BE2C (cell line): ENCODE measurements at regions not wholly inside any gene's neighbourhood (a gene's known extent, or its start where the extent isn't known, plus 50 kb on each side); places are given as distances from the start of the nearest gene placed in this dataset.

Experiments
- DNase-seq: peaks from one replicate; pipeline ENCODE4 v3.0.0-alpha.2; 2020
- H3K27me3 ChIP-seq: fragments of 250-450 bp; sonication (Bioruptor Pico); 2 replicates; pipeline ENCODE4 v1.5.1; 2020; ENCODE audit warnings: mild to moderate bottlenecking
- H3K36me3 ChIP-seq: fragments of 250-450 bp; sonication (Bioruptor Pico); 2 replicates; pipeline ENCODE4 v1.5.1; 2020; ENCODE audit warnings: mild to moderate bottlenecking
- H3K4me1 ChIP-seq: fragments of 250-450 bp; sonication (Bioruptor Pico); 2 replicates; pipeline ENCODE4 v1.5.1; 2020
- H3K4me3 ChIP-seq: 2 replicates; pipeline ENCODE4 v1.5.1; 2011; ENCODE audit warnings: low read depth, low read length
- H3K9me3 ChIP-seq: fragments of 250-450 bp; sonication (Bioruptor Pico); 2 replicates; pipeline ENCODE4 v1.5.1; 2020
- TF ChIP-seq, protein P1 (sequence below): IDR thresholded peaks from 2 replicates; pipeline ENCODE4 v1.5.1; 2012; ENCODE audit warnings: mild to moderate bottlenecking, low read depth, low read length

DNA sequence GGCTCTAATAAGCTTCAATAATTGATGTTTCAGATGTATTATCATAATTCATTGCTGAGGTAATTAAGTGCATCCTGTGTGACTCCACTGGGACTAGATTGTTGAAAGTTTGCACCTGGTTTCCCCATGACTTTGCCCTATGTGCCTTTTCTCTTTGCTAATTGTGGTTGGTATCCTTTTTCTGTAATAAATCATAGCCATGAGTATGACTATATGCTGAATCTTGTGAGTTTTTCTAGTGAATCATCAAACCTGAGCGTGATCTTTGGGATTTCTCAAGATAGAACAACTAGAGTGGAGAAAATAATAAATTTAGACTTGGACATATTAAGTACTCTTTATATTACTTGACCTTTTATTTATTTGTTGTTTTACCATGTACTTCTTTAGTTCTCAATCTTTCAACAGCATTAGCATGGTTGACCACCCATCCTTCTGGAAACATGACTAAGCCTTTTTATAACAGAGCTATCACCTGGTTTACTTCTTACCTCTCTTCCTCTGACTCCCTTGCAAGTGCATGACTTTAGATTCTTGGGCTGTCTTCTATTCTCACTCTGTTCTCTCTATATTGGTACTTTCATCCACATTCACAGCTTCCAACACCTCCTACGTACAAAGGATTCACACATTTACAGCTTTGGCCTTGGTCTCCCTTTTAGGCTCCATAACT is 239.6 kb upstream of the TAS2R1 start:
- H3K9me3 ChIP-seq = no peaks in the 10 kb centered on the region; the same call in 1 of the 2 replicates
- no peaks in the 10 kb centered on the region for H3K27me3 ChIP-seq
- H3K36me3 ChIP-seq = no peaks in the 10 kb centered on the region
- peaks cover 5% of the 10 kb centered on the region for H3K4me1 ChIP-seq
- TF ChIP-seq, protein P1, sequence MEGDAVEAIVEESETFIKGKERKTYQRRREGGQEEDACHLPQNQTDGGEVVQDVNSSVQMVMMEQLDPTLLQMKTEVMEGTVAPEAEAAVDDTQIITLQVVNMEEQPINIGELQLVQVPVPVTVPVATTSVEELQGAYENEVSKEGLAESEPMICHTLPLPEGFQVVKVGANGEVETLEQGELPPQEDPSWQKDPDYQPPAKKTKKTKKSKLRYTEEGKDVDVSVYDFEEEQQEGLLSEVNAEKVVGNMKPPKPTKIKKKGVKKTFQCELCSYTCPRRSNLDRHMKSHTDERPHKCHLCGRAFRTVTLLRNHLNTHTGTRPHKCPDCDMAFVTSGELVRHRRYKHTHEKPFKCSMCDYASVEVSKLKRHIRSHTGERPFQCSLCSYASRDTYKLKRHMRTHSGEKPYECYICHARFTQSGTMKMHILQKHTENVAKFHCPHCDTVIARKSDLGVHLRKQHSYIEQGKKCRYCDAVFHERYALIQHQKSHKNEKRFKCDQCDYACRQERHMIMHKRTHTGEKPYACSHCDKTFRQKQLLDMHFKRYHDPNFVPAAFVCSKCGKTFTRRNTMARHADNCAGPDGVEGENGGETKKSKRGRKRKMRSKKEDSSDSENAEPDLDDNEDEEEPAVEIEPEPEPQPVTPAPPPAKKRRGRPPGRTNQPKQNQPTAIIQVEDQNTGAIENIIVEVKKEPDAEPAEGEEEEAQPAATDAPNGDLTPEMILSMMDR = no peak
- no peak for DNase-seq
- H3K4me3 ChIP-seq = no peak overlapping the region

DNA sequence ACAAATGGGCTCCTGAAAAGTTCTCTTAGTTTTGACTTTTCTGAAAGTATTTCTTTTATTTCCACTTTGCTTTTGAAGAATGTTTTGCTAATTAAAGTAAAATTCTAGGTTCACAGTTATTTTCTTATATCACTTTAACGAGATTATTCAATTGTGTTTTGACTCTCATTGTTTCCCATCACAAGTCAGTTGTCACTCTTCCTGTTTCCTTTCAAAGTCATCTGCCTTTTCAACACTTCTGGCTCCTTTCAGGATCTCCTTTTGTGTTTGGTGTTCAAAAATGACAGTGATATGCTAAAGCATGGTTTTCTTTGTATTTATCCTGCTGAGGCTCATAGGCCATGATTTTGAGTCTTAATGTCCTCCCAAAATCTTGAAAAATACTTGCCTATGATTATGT is 235.4 kb upstream of the TAS2R1 start:
- no peaks in the 10 kb centered on the region for H3K36me3 ChIP-seq
- H3K4me3 ChIP-seq = no peak overlapping the region
- no peaks in the 10 kb centered on the region for H3K27me3 ChIP-seq
- H3K4me1 ChIP-seq = peaks cover 17% of the 10 kb centered on the region
- no peak for DNase-seq
- TF ChIP-seq, protein P1 = no peak
- H3K9me3 ChIP-seq = no peaks in the 10 kb centered on the region; the same call in 1 of the 2 replicates

DNA sequence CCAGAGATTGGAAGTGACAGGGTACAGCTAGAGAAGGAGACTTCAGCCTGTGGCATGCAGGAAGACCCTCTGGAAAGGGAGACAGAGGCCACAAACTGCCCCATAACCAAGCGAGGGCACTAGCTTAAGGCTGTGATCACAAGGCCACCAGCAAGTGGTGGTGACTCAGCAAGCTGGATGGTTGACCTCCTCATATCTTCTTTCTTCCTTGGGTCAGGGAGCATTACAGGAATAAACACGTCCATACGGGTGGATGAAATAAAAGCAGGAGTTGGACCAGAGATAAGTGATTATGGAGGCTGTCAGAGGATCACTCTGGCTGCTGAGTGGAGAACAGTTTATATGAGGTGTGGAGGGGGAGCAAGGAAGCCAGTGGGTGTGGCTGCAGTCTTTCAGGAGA is 234.6 kb upstream of the TAS2R1 start:
- no peaks in the 10 kb centered on the region for H3K36me3 ChIP-seq
- no peaks in the 10 kb centered on the region for H3K27me3 ChIP-seq
- TF ChIP-seq, protein P1 = no peak
- peaks cover 17% of the 10 kb centered on the region for H3K4me1 ChIP-seq
- no peak for DNase-seq
- H3K9me3 ChIP-seq = no peaks in the 10 kb centered on the region; the same call in 1 of the 2 replicates
- no peak overlapping the region for H3K4me3 ChIP-seq

DNA sequence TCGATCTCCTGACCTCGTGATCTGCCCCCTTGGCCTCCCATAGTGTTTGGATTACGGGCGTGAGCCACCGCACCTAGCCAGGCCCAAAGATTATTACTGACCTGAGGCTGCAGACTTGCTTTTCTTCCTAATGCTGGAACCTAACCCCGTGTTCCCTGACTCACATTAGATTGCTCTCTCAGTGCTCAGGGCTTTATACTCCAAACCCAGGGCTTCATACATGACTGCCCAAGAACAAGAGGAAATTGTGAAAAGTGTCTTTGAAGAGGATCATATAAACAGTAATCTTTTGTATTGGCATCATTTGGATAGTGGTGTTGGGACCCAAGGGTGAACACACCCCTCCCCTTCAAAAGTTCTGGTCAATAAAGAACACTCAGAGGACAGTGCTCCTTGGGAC is 233.3 kb upstream of the TAS2R1 start:
- TF ChIP-seq, protein P1 = no peak
- no peaks in the 10 kb centered on the region for H3K27me3 ChIP-seq
- H3K4me3 ChIP-seq = no peak overlapping the region
- no peaks in the 10 kb centered on the region for H3K36me3 ChIP-seq
- no peak for DNase-seq
- peaks cover 12% of the 10 kb centered on the region for H3K4me1 ChIP-seq
- no peaks in the 10 kb centered on the region; the same call in 1 of the 2 replicates for H3K9me3 ChIP-seq

DNA sequence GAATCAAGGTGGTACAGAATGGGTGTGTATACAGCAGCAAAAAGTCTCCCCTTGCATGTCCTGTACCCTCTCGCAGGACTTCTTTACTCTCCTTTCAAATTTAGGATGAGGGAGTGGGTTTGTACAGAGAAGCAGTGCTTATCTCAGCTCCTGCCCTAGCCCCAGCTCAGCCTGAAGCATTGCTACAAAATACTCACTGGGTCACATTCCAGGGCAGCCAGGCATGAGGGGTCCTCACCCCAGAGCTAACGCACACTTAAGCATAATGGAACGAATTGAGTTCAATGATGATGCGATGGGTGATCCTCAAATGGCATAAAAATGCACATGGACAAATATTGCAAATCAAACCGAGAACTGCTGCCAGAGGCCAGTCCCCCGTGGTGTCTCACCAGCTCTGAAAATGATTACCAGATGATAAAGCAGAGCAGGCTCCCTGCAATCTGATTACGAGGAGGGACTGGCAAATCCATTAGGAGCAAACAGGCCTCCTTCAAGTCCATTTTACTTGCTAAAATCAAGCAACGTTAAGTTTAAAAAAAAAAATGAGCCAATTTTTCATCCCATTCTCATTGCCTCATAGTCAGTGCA is 231.6 kb upstream of the TAS2R1 start:
- H3K4me3 ChIP-seq = peak overlapping the region; percentile 12
- H3K36me3 ChIP-seq = no peaks in the 10 kb centered on the region
- H3K9me3 ChIP-seq = no peaks in the 10 kb centered on the region; the same call in 1 of the 2 replicates
- peaks cover 12% of the 10 kb centered on the region for H3K4me1 ChIP-seq
- H3K27me3 ChIP-seq = no peaks in the 10 kb centered on the region
- TF ChIP-seq, protein P1 = no peak
- peak; percentile 55 for DNase-seq

DNA sequence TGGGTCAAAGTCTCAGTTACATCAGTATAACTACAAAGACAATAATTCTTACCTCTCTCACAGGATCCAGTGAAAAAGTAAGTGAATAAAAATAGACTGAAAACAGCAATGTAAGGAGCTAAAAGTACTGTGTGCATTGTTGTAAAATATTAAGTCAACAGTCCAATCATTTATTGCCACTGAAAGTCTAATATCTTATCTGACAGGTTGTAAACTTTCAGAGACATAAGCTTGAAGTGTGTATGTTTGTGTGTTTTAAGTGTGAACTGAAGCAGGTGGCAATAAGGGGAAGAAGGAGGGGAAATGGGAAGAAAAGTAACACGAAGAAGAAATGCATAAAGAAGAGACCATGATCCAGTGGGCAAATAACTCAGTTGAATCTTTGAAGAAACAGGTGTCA is 229.7 kb upstream of the TAS2R1 start:
- H3K36me3 ChIP-seq = no peaks in the 10 kb centered on the region
- TF ChIP-seq, protein P1 = no peak
- no peak overlapping the region for H3K4me3 ChIP-seq
- H3K9me3 ChIP-seq = no peaks in the 10 kb centered on the region
- no peaks in the 10 kb centered on the region for H3K27me3 ChIP-seq
- no peak for DNase-seq
- peaks cover 19% of the 10 kb centered on the region for H3K4me1 ChIP-seq
